ENCODE measurements at regions not wholly inside any gene's neighbourhood (a gene's known extent, or its start where the extent isn't known, plus 50 kb on each side); places are given as distances from the start of the nearest gene placed in this dataset.

GRCh38 chr2:134194519-134194918 lies 59.4 kb upstream of the MGAT5 start:
- DNase-seq, result no peak
- intact Hi-C loops (cut with DNase I), result loop anchor here in 1 of 4 donors (5.0 kb wide), 1 partner anchor 72 kb away; no protein-coding TSS in a partner anchor
- no peaks in the 10 kb centered on the region for H3K9me3 ChIP-seq (ENCODE audit: control insufficient read depth, low read length)
- H3K4me1 ChIP-seq (ENCODE audit: control insufficient read depth, insufficient read depth, low read length), result peaks cover 12% of the 10 kb centered on the region
- 79% methylated on average over 5 of the region's 5 CpGs for WGBS
- H3K4me3 ChIP-seq (ENCODE audit: low read length), result no peak overlapping the region
- no peak overlapping the region for H3K27ac ChIP-seq (ENCODE audit: low read length)
- no peaks in the 10 kb centered on the region for H3K27me3 ChIP-seq (ENCODE audit: control insufficient read depth, insufficient read depth)
- ATAC-seq, result no peak

GRCh38 chr2:134195341-134195740 lies 58.5 kb upstream of the MGAT5 start:
- 81% methylated on average over 6 of the region's 6 CpGs for WGBS
- H3K27ac ChIP-seq (ENCODE audit: low read length), result no peak overlapping the region
- no peak overlapping the region for H3K4me3 ChIP-seq (ENCODE audit: low read length)
- H3K27me3 ChIP-seq (ENCODE audit: control insufficient read depth, insufficient read depth), result no peaks in the 10 kb centered on the region
- no peak for DNase-seq
- peaks cover 14% of the 10 kb centered on the region for H3K4me1 ChIP-seq (ENCODE audit: control insufficient read depth, insufficient read depth, low read length)
- no peak for ATAC-seq
- no peaks in the 10 kb centered on the region for H3K9me3 ChIP-seq (ENCODE audit: control insufficient read depth, low read length)
- intact Hi-C loops (cut with DNase I), result no loop called here

- ATAC-seq (no peak), DNase-seq (no peak)
- Histone ChIP-seq H3K4me3 (ENCODE audit: low read length) (no peak overlapping the region), H3K4me1 (ENCODE audit: control insufficient read depth, insufficient read depth, low read length) (peaks cover 16% of the 10 kb centered on the region), H3K9me3 (ENCODE audit: control insufficient read depth, low read length) (no peaks in the 10 kb centered on the region), H3K27ac (ENCODE audit: low read length) (peak overlapping the region; percentile 51), H3K27me3 (ENCODE audit: control insufficient read depth, insufficient read depth) (no peaks in the 10 kb centered on the region)
- intact Hi-C loops (cut with DNase I), result no loop called here
- WGBS, result 76% methylated on average over 3 of the region's 3 CpGs
Measured at GRCh38 chr2:134197445-134197844, 56.4 kb upstream of the MGAT5 start.

GRCh38 chr2:134198006-134198634 lies 55.8 kb upstream of the MGAT5 start:
- peak overlapping the region; percentile 54 for H3K27ac ChIP-seq (ENCODE audit: low read length)
- peak; percentile 18 to 20 for ATAC-seq
- WGBS, result 42% methylated on average over 1 of the region's 1 CpG

GRCh38 chr2:134199123-134199522 lies 54.7 kb upstream of the MGAT5 start:
- H3K9me3 ChIP-seq (ENCODE audit: control insufficient read depth, low read length), result no peaks in the 10 kb centered on the region
- DNase-seq (no peak), ATAC-seq (peak in 1 of 2 donors; percentile 36)
- no peaks in the 10 kb centered on the region for H3K27me3 ChIP-seq (ENCODE audit: control insufficient read depth, insufficient read depth)
- 48% methylated on average over 3 of the region's 3 CpGs for WGBS
- no peak overlapping the region for H3K4me3 ChIP-seq (ENCODE audit: low read length)
- peaks cover 12% of the 10 kb centered on the region for H3K4me1 ChIP-seq (ENCODE audit: control insufficient read depth, insufficient read depth, low read length)
- intact Hi-C loops (cut with DNase I), result no loop called here
- H3K27ac ChIP-seq (ENCODE audit: low read length), result no peak overlapping the region

More at GRCh38 chr2:134198006-134198634, 55.8 kb upstream of the MGAT5 start:
- no peak overlapping the region for H3K4me3 ChIP-seq (ENCODE audit: low read length)
- H3K9me3 ChIP-seq (ENCODE audit: control insufficient read depth, low read length), result no peaks in the 10 kb centered on the region
- DNase-seq, result no peak
- H3K27me3 ChIP-seq (ENCODE audit: control insufficient read depth, insufficient read depth), result no peaks in the 10 kb centered on the region
- H3K4me1 ChIP-seq (ENCODE audit: control insufficient read depth, insufficient read depth, low read length), result peaks cover 15% of the 10 kb centered on the region
- intact Hi-C loops (cut with DNase I), result no loop called here

GRCh38 chr2:134200036-134200618 lies 53.7 kb upstream of the MGAT5 start:
- ATAC-seq, result no peak
- intact Hi-C loops (cut with DNase I), result loop anchor here in 1 of 4 donors (10.0 kb wide), 1 partner anchor 75 kb away; no protein-coding TSS in a partner anchor

GRCh38 chr2:134201533-134201932 lies 52.3 kb upstream of the MGAT5 start:
- ATAC-seq (peak; percentile 72 to 76), DNase-seq (peak in 2 of 3 donors; percentile 64 to 76)
- Histone ChIP-seq H3K9me3 (ENCODE audit: control insufficient read depth, low read length) (no peaks in the 10 kb centered on the region), H3K27me3 (ENCODE audit: control insufficient read depth, insufficient read depth) (no peaks in the 10 kb centered on the region), H3K27ac (ENCODE audit: low read length) (peak overlapping the region; percentile 30), H3K4me3 (ENCODE audit: low read length) (no peak overlapping the region), H3K4me1 (ENCODE audit: control insufficient read depth, insufficient read depth, low read length) (peaks cover 24% of the 10 kb centered on the region)
- intact Hi-C loops (cut with DNase I), result loop anchor here in 1 of 4 donors (10.0 kb wide), 1 partner anchor 77 kb away; no protein-coding TSS in a partner anchor
- 62% methylated on average over 7 of the region's 7 CpGs for WGBS

More at GRCh38 chr2:134200036-134200618, 53.7 kb upstream of the MGAT5 start:
- Histone ChIP-seq H3K4me3 (ENCODE audit: low read length) (no peak overlapping the region), H3K27ac (ENCODE audit: low read length) (peak overlapping the region; percentile 48), H3K27me3 (ENCODE audit: control insufficient read depth, insufficient read depth) (no peaks in the 10 kb centered on the region), H3K9me3 (ENCODE audit: control insufficient read depth, low read length) (no peaks in the 10 kb centered on the region), H3K4me1 (ENCODE audit: control insufficient read depth, insufficient read depth, low read length) (peaks cover 18% of the 10 kb centered on the region)
- DNase-seq, result no peak
- 57% methylated on average over 4 of the region's 4 CpGs for WGBS

GRCh38 chr2:134202371-134202770 lies 51.5 kb upstream of the MGAT5 start:
- no peak for ATAC-seq

GRCh38 chr2:134203175-134203574 lies 50.7 kb upstream of the MGAT5 start:
- intact Hi-C loops (cut with DNase I), result loop anchor here in 1 of 4 donors (10.0 kb wide), 1 partner anchor 78 kb away; no protein-coding TSS in a partner anchor
- H3K9me3 ChIP-seq (ENCODE audit: control insufficient read depth, low read length), result no peaks in the 10 kb centered on the region
- ATAC-seq, result no peak
- no peaks in the 10 kb centered on the region for H3K27me3 ChIP-seq (ENCODE audit: control insufficient read depth, insufficient read depth)
- H3K4me3 ChIP-seq (ENCODE audit: low read length), result no peak overlapping the region
- peaks cover 21% of the 10 kb centered on the region for H3K4me1 ChIP-seq (ENCODE audit: control insufficient read depth, insufficient read depth, low read length)
- H3K27ac ChIP-seq (ENCODE audit: low read length), result no peak overlapping the region
- no peak for DNase-seq

More at GRCh38 chr2:134202371-134202770, 51.5 kb upstream of the MGAT5 start:
- 74% methylated on average over 4 of the region's 4 CpGs for WGBS
- Histone ChIP-seq H3K4me3 (ENCODE audit: low read length) (no peak overlapping the region), H3K27ac (ENCODE audit: low read length) (no peak overlapping the region), H3K27me3 (ENCODE audit: control insufficient read depth, insufficient read depth) (no peaks in the 10 kb centered on the region), H3K4me1 (ENCODE audit: control insufficient read depth, insufficient read depth, low read length) (peaks cover 24% of the 10 kb centered on the region), H3K9me3 (ENCODE audit: control insufficient read depth, low read length) (no peaks in the 10 kb centered on the region)
- DNase-seq, result no peak
- intact Hi-C loops (cut with DNase I), result loop anchor here in 1 of 4 donors (10.0 kb wide), 1 partner anchor 78 kb away; no protein-coding TSS in a partner anchor

Measured in right cardiac atrium (tissue), 5 donors.